Non-pigmented ciliary epithelial cell (primary cell): ENCODE measurements at regions not wholly inside any gene's neighbourhood (a gene's known extent, or its start where the extent isn't known, plus 50 kb on each side); places are given as distances from the start of the nearest gene placed in this dataset.
"Not testable (repeated sequence)": the region's sequence is repeated elsewhere in the genome, so short reads cannot be mapped to it uniquely, and the experiment has no call there.

Experiments
- DNase-seq: peaks from one replicate; pipeline ENCODE4 v3.0.0-alpha.2; 2010; ENCODE audit warnings: low read depth

DNA sequence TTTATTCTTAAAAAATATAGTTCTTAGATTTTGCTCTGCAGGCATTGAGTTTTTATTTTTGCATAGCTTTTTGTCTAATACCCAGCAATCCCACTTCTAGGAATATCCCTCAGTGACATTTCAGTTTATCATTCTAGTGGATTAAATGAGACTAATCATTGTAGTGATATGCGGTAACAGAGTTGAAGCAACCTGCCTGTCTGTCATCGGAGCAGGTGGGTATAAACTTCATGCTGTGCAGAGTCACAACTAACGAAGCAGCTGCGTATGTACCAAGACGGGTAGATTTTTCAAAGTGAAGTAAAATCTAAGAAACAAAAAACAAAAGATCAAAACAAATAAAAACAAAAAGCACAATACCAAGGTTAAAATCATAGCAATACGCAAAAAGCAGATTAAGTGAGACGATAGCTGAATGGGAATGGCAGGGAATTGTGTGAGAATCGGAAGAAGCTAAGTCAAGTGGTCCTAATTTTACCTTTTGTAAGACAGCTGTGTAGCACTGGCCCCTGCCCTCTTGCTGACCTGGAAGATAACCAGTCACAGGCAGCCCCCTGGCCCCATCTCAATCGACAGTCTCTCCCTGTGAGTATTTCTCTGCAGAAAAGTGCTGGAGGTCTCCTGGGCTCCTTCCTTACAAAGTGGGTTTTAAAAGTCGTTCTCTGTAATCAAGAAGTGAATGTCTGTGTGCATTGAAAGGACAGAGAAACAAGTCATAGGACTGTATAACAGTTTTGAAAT, 169.2 kb downstream of the OR2B2 start:
- DNase-seq, result no peak

DNA sequence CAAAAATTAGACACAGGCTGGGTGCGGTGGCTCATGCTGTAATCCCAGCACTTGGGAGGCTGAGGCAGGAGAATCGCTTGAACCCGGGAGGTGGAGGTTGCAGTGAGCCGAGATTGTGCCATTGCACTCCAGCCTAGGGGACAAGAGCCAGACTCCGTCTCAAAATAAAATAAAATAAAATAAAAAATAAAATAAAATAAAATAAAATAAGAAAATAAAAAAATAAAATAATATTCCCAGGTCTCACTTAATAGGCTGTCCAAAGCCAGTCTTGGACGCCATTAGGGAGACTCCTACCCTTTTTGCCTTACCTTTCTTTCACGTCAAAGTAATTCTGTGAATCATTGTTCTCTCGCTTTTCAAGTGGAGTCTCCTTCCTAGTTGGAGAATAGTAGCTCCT, 172.3 kb downstream of the OR2B2 start:
- DNase-seq, result not testable (repeated sequence)

DNA sequence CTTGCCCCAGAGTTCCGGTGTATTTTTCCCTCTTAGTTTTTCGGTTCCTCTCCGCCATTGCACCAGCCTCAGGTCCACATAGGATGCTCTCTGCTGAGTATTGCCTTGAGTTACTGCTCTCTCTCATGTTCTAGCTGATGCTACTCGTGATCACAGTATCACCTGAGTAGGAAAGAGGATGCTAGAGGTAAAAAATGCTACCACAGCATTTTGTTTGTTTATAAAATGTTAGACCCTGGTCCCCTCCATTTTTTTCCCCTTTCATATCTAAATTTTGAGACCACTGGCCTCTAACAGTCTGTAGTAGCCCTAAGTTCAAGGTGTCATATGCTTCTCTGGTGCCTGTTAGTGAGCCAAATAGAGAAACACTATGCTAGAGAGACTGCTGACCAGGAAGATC, 175.5 kb downstream of the OR2B2 start:
- DNase-seq, result no peak

DNA sequence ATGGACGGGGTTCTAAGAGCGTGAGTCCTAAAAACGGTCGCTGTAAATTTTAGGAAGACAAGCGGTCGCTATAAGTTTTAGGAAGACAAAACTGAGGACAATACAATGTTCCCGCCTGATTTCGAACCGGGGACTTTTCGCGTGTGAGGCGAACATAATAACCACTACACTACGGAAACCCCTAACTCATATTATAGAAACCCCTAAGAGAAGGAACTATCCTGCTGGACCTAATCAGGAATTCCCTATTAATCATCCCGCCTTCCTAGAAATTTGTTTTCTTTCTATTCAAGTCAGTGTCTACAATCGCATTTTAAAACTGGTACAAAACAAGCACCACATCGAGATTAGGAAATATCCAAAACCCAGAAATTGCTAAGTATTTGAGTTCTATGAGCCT, 183.8 kb downstream of the OR2B2 start:
- DNase-seq, result no peak

DNA sequence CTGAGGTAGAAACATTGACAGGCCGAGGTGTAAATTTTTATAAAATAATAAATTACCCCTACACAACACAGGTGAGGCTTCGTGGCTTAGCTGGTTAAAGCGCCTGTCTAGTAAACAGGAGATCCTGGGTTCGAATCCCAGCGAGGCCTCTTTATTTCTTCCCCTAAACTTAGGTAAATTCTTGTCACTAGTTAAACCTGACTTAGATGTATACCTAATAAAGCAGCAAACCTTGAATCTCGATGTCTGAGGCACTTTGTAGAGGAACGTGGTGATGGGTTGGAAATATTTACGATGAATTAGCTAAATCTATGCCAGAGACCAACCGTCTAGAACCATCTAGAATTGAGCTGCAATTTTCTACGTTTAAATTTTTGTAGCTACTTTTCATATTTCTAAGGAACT, 185.6 kb downstream of the OR2B2 start:
- no peak for DNase-seq

DNA sequence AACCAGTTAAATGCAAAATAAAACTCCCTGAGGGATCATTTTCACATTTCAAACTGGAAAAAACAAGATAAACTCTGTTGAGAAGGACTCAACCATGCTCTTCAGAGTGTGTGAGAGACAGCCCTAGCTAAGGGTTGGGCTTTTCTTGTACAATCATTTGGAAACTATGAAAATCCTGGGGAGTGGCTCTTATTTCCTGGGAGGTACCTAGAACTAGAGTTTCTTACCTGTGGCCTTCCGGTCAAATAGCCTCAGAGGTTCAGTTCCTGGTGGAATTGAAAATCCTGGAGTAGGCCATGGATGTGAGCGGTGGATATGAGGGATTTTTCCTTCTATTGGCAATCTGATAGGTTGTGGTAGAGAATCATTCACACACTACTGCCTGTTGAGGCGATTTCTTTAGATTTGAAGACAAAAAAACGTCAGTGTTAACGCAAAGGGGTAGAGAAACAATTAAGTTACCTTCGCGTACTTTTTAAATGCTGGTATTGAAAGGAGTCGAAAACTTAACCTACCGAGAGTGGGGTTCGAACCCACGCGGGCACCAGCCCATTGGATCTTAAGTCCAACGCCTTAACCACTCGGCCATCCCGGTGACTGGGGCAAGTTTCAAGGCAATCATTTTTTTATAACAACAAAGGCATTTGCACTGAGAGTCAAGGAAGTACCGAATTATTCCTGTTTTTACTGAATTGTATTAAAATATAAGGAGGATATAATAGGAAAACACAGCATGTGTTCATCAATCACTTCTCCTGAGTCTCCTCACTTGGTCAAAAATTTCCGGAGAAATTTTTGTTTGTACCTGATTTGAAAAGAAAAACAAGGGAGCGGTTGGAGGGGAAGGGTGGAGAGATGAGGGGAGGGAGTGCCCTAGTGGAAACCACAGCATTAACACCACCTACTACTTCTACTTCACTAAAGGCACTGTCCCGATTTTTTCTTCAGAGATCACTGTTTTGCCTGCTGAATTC, 191.3 kb downstream of the OR2B2 start:
- no peak for DNase-seq

DNA sequence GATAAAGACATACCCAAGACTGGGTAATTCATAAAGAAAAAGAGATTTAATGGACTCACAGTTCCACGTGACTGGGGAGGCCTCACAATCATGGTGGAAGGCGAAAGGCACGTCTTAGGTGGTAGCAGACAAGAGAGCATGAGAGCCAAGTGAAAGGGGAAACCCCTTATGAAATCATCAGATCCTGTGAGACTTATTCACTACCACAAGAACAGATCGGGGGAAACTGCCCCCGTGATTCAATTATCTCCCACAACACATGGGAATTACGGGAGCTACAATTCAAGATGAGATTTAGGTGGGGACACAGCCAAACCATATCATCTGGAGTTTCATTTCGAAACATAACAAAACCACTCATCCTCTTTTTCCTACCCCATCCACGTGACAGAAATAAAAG, 193.2 kb downstream of the OR2B2 start:
- DNase-seq, result not testable (repeated sequence)

DNA sequence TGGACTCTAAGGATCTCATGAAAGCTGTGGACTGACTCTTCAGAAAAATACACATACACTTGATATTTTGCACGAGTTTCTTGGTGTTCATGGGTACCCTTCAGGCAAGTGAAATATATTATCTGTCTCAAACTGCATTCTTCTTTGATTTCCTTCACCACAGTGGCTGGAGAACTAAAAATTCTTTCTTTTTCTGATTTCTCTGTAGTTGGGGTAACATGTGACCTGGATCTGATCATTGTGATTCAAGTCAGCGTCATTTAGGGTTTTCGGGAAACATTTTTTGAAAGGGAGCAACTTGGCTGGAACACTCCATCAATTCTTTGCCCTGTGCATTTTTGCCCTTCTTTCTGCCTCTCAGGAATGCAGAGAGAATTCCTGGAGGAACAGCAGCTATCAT, 205.8 kb downstream of the OR2B2 start:
- no peak for DNase-seq

DNA sequence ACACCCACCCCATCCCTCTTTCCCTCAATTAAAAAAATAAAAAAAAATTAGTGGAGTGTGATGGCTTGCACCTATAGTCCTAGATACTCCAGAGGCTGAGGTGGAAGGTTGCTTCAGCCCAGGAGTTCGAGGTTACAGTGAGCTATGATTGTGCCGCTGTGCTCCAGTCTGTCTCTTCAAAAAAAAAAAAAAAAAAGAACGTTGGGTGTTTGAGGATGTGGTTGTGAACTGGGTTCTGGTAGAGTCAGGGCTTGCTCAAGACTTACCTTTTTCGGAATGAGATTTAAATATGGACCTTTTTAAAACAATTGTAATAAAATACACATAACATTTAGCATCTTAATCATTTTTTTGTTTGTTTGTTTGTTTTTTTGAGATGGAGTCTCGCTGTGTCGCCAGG, 211.9 kb downstream of the OR2B2 start:
- DNase-seq, result no peak

DNA sequence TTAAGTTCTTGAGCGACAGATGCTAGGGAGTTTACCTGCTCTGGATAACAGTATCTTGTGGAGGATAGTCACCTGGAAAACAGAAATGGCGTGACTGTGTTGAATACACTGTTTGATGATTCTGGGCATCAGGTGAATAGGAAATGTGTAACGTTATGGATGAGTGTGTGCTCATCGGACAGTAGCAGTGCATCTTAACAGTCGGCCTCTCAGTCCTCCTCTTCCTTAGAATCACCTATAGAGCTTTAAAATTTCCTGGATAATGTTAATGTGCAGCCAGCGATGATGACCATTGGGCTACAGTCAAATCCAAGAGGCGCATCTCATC, 217.7 kb downstream of the OR2B2 start:
- no peak for DNase-seq

DNA sequence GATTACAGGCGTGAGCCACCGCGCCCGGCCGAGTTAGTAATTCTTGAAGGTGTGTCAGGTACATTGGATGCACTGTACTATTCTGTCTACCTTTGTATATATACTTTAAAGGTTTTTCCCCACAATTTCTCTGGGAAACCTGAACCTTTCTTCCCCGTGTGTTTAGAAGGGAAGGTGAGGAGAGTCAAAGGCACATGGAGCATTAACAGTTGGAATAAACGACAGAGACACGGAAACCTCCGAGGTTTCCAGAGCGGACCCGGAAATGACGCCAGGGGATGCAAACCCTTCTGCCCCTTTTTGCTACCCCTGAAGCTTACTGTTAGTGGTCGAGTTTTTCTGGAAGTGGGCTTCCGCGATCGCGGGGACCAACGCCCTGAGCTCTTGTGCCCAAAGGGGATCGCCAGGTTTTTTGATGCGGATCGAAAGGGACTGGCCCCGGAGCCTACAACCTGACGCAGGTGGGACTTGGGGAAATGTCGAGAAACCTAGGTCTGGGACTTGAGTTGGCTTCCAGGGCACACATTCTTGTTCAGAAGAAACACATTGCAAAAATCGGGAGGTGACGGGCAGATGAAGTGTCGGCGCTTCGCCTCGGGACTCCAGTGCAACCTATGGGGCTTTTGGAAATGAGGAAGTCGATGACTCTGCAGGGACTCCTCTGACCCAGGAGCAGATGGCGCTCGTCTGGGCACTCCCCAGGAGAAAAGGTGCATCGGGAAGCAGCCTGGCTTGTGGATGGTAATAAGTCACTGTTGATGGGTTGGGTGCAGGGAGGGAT, 218.2 kb downstream of the OR2B2 start:
- DNase-seq, result no peak

DNA sequence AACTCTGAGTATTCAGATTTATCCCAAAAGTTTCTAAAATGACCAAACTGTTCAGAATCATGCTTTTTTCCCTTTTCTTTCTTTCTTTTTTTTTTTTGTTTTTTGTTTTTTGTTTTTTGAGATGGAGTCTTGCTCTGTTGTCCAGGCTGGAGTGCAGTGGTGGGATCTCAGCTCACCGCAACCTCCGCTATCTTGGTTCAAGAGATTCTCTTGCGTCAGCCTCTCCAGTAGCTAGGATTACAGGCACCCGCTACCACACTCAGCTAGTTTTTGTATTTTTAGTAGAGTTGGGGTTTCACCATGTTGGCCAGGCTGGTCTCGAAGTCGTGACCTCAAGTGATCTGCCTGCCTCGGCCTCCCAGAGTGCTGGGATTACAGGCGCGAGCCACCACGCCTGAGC, 219.2 kb upstream of the ZNF184 start:
- DNase-seq, result not testable (repeated sequence)

DNA sequence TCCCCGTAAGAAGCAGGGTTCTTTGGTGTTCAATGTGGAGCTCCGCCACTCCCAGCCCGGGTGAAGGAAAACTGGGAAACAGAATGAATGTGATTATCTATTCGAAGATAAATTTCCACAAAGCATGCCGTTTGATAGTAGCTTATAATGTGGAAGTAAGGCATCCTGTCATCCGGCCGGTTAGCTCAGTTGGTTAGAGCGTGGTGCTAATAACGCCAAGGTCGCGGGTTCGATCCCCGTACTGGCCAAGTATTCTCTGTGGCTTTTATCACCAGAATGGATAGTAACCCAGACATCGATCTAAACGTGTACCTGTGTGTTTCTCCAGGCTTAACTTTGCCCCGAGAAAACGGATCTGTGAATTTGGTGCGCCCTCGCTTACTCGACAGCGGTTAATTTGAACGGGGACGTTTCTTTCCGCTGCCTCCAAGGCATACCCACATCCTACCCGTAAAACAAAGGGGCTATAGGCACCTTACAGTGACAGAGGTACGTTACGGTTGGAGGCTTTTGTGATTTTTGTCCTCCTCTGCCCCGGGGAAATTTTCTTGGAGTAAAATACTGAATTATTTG, 215.2 kb upstream of the ZNF184 start:
- DNase-seq, result peak; percentile 85

DNA sequence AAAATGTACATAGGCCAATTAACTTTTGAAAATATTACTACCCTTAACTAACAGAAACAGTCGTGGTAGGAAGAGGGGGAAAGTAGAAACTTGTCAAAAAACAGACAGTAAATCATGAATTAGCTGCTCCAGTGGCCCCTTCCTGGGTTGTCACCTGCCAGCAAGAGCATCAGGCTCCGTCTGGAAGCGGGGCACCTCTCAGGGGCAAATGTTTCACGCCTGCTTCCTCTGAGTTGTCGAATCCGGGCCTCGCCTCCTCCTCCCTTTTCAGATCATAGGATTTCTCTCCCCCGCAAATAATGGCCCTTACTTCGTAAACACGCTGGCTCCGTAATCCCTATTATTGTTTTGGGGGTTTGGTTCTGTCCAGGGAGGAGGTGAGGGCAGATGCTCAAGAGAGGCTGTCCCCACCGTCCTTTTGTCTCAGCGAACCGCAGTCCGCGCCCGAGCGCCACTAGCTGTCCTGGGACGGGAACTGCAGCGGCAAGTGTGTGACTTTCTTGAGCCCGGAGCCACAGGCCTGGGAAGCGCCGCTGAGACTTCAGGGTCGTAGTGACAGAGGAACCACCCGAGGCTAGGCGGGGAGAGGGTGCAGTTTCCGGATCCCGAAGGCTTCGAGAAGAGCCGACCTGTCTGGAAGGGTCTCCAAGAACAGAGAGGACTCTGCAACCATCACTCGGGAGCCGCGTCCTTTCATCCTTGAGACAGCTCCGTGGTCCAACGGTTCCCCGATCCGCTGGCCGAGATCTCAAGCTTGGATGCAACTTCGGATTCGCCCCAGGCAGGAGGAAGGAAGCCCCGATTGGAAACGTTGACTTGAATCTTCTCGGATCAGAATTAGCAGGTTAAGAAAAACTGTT, 214.5 kb upstream of the ZNF184 start:
- DNase-seq, result no peak

DNA sequence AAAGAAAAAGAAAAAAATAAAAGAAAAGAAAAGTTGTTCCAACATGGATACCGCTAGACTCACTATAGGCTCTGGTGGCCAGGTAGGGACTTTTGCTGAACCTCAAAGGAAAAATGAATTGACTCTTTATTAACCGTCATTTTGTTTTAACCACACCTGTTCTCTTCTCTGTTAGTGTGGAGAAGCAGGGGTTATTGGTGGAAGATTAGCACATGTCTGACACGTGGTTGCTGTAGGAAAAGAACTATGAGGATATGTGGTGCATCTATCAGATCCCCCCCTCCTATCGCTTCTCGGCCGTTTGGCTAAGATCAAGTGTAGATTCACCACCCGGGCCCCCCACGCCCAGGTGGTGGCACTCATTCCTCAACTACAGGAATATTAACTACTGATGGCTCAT, 212.4 kb upstream of the ZNF184 start:
- no peak for DNase-seq

DNA sequence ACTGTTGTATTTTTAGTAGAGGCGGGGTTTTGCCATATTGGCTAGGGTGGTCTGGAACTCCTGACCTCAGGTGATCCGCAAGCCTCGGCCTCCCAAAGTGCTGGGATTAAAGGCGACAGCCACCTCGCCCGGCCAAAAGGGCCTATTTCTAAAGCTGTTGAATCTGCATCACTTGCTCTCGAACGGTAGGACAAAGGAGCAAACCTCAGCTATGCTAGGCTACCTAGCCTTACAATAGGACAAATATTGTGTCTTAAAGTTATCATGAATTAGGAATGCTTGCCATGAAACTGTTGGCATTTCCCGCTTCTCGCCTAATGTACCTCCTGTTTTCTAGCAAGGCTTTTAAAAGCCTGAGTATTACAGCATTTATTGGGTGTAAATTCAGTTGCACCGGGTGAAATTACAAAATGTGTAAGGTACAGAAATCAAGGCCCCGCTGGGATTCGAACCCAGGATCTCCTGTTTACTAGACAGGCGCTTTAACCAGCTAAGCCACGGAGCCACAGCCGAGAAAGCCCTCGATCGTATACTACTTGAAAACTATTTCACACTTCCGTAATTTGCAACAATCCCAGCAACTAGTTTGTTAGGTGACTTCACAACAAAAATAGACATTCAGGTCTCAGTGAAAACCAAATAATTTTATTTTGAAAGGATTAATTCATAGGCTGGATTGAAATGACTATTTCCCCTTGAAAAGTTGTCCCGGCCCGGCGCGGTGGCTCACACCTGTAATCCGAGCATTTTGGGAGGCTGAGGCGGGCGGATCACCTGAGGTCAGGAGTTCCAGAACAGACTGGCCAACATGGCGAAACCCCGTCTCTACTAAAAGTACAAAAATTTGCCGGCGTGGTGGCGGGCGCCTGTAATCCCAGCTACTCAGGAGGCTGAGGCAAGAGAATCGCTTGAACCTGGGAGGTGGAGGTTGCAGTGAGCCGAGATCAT, 211.6 kb upstream of the ZNF184 start:
- DNase-seq, result peak; percentile 83

DNA sequence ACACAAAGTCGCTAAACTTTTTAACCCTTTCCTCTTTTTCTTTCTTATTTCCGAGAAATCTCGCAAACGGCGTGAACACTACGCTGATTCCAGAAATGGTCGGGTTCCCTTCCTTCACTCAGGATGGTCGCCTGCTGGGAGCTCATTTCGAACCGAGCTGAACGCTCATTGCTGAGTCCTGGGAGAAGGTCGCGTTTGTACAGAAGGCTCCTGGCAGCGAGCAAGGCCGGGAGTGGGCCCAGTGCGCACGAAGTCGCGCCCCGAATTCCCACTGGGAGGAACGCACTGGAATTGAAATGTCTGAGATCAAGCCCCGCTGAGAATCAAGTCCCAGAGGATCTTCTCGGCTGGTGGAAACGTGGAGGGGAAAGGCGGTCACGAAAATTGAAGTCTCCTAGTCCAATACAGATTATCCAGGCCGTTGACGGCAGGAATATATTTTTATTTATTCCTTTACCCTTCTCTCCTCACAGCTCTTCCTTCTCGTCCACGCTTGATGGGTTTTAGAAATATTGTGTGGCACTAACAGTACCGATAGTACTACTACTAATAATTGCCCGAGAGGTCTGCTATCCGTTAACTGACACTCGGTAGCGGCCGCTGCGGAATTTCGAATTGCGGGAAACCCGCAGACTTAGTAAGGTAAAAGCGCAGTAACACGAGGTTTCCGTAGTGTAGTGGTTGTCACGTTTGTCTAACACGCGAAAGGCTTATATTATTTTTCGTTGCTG, 207.2 kb upstream of the ZNF184 start:
- no peak for DNase-seq

DNA sequence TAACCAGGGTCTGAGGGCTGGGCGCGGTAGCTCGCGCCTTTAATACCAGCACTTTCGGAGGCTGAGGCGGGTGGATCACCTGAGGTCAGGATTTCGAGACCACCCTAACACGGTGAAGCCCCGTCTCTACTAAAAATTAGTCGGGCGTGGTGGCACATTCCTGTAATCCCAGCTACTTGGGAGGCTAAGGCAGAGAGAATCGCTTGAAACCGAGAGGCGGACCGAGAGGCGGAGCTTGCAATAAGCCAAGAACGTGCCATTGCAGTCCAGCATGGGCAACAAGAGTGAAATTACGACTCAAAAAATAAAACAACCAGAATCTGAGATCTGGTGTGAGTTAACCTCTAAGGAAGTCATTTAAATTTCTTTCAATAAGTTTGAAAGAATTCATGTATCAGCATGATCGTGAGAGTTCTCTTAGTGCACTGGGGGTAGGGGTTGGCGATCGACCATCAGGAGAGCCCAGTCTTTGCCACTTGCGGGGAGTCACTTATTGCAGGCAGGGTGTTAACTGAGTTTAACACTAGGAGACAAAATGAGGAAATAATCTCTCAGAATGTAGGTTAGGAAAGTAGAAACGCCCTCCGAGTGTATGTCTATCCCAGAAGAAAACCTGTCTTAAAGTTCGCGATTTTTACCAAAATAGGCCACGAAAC, 206.5 kb upstream of the ZNF184 start:
- no peak for DNase-seq

DNA sequence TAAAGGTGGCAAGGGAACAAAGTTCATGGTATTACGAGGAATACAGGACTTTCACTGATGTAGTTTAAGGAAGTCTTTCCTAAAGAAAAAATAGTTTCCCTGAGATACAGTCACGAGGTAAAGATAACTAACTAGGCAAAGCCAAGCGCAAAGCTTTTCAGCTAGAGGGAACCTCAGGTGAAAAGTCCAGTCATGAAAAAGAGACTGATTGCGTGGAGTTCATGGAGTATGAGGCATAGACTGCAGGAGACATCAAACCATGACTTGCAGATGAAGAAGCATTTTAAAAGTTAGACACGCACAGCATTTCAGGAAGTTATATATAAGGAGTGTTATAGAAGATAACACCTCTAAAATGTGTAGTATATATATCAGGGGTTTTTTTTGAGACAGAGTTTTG, 205.6 kb upstream of the ZNF184 start:
- no peak for DNase-seq
